Hematopoietic multipotent progenitor cell treated with erythropoietin and hydrocortisone succinate and interleukin-3 and kit ligand, for 8 days (in vitro differentiated cells): ENCODE measurements at regions not wholly inside any gene's neighbourhood (a gene's known extent, or its start where the extent isn't known, plus 50 kb on each side); places are given as distances from the start of the nearest gene placed in this dataset.
"Not testable (repeated sequence)": the region's sequence is repeated elsewhere in the genome, so short reads cannot be mapped to it uniquely, and the experiment has no call there.

Experiments
- DNase-seq: peaks from one replicate; pipeline ENCODE4 v3.0.0-alpha.2; 2015

DNA sequence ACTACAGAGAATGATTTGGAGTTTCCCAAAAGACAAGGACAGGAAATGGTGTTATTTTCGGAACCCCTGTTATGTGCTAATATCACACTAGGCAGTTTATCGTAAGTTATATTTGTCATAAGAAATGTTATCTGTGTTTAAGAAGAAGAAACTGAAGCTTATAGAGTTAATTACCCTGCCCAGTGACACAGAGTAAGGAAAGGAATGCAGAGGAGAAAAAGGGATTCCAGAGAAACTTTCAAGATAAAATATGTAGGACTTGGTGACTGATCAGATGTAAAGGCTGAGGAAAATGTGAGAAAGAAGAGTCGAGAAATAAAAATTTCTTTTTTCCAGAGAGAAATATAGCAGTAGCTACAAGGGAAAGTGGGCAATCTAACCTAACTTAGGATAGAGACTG lies 63.5 kb upstream of the ZNF746 start:
- DNase-seq: no peak

DNA sequence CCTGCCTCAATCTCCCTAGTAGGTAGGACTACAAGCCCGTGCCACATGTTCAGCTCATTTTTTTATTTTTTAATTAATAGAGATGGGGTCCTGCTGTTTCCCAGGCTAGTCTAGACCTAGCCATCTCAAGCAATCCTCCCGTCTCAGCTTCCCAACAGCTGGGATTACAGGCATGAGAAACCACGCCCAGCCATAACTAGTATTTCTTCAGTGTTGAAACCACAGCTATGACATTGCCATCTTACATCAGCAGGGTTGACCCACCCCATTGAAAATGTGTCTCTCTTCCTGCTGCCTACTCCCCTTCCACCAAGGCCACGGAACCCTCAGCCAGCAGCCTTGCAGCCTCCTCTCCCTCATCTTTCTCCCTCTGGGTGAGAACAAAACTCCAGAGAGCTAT lies 62.1 kb upstream of the ZNF746 start:
- DNase-seq: no peak

DNA sequence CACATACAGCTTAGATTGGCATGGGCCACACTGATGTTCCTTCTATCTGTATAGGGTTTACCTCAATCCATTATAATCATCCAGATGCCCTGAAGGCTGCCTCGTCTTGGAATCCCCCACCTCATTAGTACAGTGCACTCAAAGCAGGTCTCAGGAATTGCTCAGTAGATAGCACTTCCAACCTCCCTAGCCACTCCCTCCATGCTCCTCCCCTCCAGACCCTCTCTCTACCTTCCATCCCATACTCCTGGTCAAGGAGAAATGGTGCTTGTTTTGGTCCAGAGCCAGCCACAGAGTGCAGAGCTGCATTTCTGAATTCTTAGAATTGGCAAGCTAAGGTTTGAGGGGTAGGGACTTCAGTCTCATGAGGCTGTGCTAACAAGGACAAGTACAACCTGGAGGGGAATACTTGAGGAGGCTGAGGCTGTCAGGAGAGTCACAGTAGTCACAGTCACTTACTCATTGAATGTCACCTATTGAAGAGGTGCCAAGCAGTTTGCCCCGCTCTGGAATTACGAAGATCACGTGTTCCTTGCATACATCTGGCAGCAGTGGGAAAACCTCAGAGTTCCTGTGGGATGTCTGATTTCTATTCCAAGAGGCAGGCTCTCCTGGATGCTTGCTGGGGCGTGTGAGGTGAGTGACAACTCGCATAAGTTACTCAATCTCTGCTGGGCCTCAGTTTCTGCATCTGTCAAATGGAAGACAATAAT lies 60.7 kb upstream of the ZNF746 start:
- no peak for DNase-seq

DNA sequence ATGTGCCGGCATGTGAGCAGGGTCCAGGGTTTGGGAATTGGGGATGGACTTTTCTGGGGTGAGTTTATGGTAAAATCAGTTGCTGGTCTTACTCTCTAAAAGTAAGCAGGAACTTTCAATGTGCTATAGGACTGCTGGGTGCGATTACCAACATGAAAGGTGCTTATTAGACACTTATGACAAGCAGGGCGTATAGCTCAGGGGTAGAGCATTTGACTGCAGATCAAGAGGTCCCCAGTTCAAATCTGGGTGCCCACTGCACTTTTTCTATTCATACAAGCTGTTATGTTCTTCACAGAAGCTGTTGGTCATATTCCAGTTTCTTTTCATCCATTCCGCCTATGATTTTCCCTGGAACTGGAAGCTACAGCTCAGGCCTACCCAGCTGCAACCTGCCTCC lies 58.9 kb upstream of the ZNF746 start:
- DNase-seq: not testable (repeated sequence)

DNA sequence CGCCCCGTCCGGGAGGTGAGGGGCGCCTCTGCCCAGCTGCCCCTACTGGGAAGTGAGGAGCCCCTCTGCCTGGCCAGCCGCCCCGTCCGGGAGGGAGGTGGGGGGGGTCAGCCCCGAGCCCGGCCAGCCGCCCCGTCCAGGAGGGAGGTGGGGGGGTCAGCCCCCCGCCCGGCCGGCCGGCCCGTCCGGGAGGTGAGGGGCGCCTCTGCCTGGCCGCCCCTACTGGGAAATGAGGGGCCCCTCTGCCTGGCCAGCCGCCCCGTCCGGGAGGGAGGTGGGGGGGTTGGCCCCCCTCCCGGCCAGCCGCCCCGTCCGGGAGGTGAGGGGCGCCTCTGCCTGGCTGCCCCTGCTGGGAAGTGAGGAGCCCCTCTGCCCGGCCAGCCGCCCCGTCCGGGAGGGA lies 57.2 kb upstream of the ZNF746 start:
- not testable (repeated sequence) for DNase-seq

DNA sequence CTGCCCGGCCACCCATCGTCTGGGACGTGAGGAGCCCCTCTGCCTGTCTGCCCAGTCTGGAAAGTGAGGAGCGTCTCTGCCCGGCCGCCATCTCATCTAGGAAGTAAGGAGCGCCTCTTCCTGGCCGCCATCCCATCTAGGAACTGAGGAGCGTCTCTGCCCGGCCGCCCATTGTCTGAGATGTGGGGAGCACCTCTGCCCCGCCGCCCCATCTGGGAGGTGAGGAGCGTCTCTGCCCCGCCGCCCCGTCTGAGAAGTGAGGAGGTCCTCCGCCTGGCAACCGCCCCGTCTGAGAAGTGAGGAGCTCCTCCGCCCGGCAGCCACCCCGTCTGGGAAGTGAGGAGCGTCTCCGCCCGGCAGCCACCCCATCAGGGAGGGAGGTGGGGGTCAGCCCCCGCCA lies 56.4 kb upstream of the ZNF746 start:
- DNase-seq: not testable (repeated sequence)

DNA sequence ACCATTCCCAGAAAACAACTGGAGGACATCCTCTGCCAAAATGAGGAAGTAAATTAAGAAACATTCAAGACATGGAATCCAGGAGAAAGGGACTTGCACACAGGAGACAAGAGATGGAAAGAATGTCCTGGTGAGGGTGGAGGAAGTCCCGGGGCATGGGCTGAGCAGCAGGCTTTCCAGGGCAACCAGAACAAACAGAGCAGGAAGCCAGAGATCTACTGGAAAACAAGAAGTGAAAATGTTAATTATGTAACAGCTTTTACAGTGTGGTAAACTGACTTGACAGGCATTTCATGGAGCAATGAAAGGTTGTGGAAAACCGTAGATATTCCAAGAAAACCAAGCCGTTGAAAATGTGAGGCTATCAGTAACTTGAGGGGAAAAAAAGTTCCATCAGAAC lies 55.2 kb upstream of the ZNF746 start:
- no peak for DNase-seq
